H1 (cell line): ENCODE measurements at regions not wholly inside any gene's neighbourhood (a gene's known extent, or its start where the extent isn't known, plus 50 kb on each side); places are given as distances from the start of the nearest gene placed in this dataset.

Experiments used
- CTCF ChIA-PET: fragments of 300-600 bp; sonication (Branson Sonifier 250); formaldehyde crosslinking; loops from one replicate; lab custom pipeline; 2021; ENCODE audit not compliant: partially characterized antibody; lab: Charles Lee
- POLR2A ChIA-PET: fragments of 300-600 bp; sonication (Branson Sonifier 250); formaldehyde crosslinking; loops from one replicate; lab custom pipeline; 2021; ENCODE audit warnings: inconsistent platforms; ENCODE audit not compliant: partially characterized antibody; lab: Charles Lee
- DNase-seq, 2 experiments: peaks; one replicate each; pipeline versions ENCODE4 v3.0.0 to v3.0.0-alpha.2; 2010 to 2022; ENCODE audit warnings: low spot score in 2 of 2, low read depth in 1 of 2, mixed read lengths in 1 of 2
- FAIRE-seq: peaks from 2 replicates; lab custom pipeline; 2011; peaks lifted over from hg19 to GRCh38; lab: Jason Lieb, UNC
- H2AFZ ChIP-seq: 2 replicates; pipeline ENCODE4 v1.8.1; 2012; ENCODE audit warnings: low read length, inconsistent platforms
- H2AK5ac ChIP-seq: 2 replicates; pipeline ENCODE4 v1.6.1; 2013; ENCODE audit warnings: low read depth, low read length
- H2BK120ac ChIP-seq: replicated peaks from 2 replicates; pipeline ENCODE3; 2013; ENCODE audit warnings: low read depth, low read length, inconsistent platforms
- H2BK12ac ChIP-seq: 2 replicates; pipeline ENCODE4 v1.6.1; 2013; ENCODE audit warnings: low read depth, low read length
- H2BK15ac ChIP-seq: 2 replicates; pipeline ENCODE4 v1.6.1; 2013; ENCODE audit warnings: low read length
- H2BK20ac ChIP-seq: 2 replicates; pipeline ENCODE4 v1.6.1; 2013; ENCODE audit warnings: low read length
- H2BK5ac ChIP-seq: 2 replicates; pipeline ENCODE4 v1.6.1; 2013; ENCODE audit warnings: low read depth, low read length
- H3K14ac ChIP-seq: 2 replicates; pipeline ENCODE4 v1.6.1; 2013; ENCODE audit warnings: inconsistent platforms; ENCODE audit not compliant: insufficient read length
- H3K18ac ChIP-seq: 2 replicates; pipeline ENCODE4 v1.6.1; 2013; ENCODE audit warnings: low read length; ENCODE audit errors: extremely low read depth
- H3K23ac ChIP-seq: 2 replicates; pipeline ENCODE4 v1.6.1; 2013; ENCODE audit warnings: inconsistent platforms; ENCODE audit not compliant: insufficient read length
- H3K23me2 ChIP-seq: 2 replicates; pipeline ENCODE4 v1.6.1; 2013; ENCODE audit warnings: low read depth, low read length
- H3K27ac ChIP-seq: 2 replicates; pipeline ENCODE4 v1.6.1; 2011; ENCODE audit warnings: low read depth, low read length, inconsistent platforms
- H3K27me3 ChIP-seq, 4 experiments: replicated peaks in 1 of 4; 1 replicate in 1 of 4; 2 replicates in 3 of 4; pipeline versions ENCODE4 v1.6.1 to v1.8.1; 2011 to 2013; ENCODE audit warnings: low read length in 3 of 4, mild to moderate bottlenecking in 3 of 4, inconsistent platforms in 2 of 4, mixed read lengths in 2 of 4, moderate library complexity in 1 of 4; ENCODE audit not compliant: control insufficient read depth in 3 of 4, insufficient read depth in 3 of 4; ENCODE audit errors: extremely low read depth in 1 of 4
- H3K36me3 ChIP-seq, 4 experiments: 2 replicates each; pipeline versions ENCODE4 v1.6.1 to v1.8.1; 2011 to 2013; ENCODE audit warnings: mild to moderate bottlenecking in 4 of 4, low read length in 3 of 4, moderate library complexity in 2 of 4, control low read depth in 1 of 4, inconsistent platforms in 1 of 4; ENCODE audit not compliant: insufficient read depth in 4 of 4, control insufficient read depth in 2 of 4
- H3K4ac ChIP-seq: replicated peaks from 2 replicates; pipeline ENCODE3; 2013; ENCODE audit warnings: low read length, low read depth, mixed read lengths, inconsistent platforms; ENCODE audit not compliant: insufficient read length
- H3K4me1 ChIP-seq, 4 experiments: replicated peaks in 1 of 4; 1 replicate in 1 of 4; 2 replicates in 3 of 4; pipeline versions ENCODE4 v1.6.1 to v1.8.1; 2011 to 2013; ENCODE audit warnings: low read length in 3 of 4, inconsistent platforms in 2 of 4, mixed read lengths in 1 of 4; ENCODE audit not compliant: insufficient read depth in 4 of 4, control insufficient read depth in 3 of 4
- H3K4me2 ChIP-seq, 2 experiments: 2 replicates each; pipeline versions ENCODE4 v1.6.1 to v1.8.1; 2011 to 2013; ENCODE audit warnings: low read depth in 2 of 2, low read length in 2 of 2, control low read depth in 1 of 2, inconsistent platforms in 1 of 2, mild to moderate bottlenecking in 1 of 2; ENCODE audit not compliant: insufficient read depth in 1 of 2
- H3K4me3 ChIP-seq, 4 experiments: fragments of 200-600, 300-600 bp in 1 of 4; sonication (generic), shearing (Covaris generic), sonication (Bioruptor Twin) in 1 of 4; 2 replicates each; pipeline versions ENCODE4 v1.5.1 to v1.8.1; 2011 to 2016; ENCODE audit warnings: low read length in 4 of 4, low read depth in 3 of 4, control low read depth in 2 of 4, inconsistent platforms in 2 of 4, mild to moderate bottlenecking in 2 of 4, mixed read lengths in 1 of 4, moderate library complexity in 1 of 4; ENCODE audit not compliant: insufficient read depth in 2 of 4; ENCODE audit errors: extremely low read depth in 1 of 4
- H3K56ac ChIP-seq: replicated peaks from 2 replicates; pipeline ENCODE3; 2013; ENCODE audit warnings: low read depth, mild to moderate bottlenecking, mixed read lengths, low read length, inconsistent platforms; ENCODE audit not compliant: insufficient read length
- H3K79me1 ChIP-seq: 2 replicates; pipeline ENCODE4 v1.6.1; 2013; ENCODE audit warnings: low read depth, low read length, control low read depth
- H3K79me2 ChIP-seq, 2 experiments: 2 replicates each; pipeline versions ENCODE4 v1.6.1 to v1.8.1; 2012 to 2013; ENCODE audit warnings: low read length in 2 of 2, mild to moderate bottlenecking in 2 of 2, inconsistent platforms in 1 of 2; ENCODE audit not compliant: insufficient read depth in 2 of 2, control insufficient read depth in 1 of 2
- H3K9ac ChIP-seq, 4 experiments: replicated peaks in 1 of 4; 1 replicate in 1 of 4; 2 replicates in 3 of 4; pipeline versions ENCODE4 v1.6.1 to v1.8.1; 2011 to 2013; ENCODE audit warnings: low read depth in 3 of 4, low read length in 3 of 4, control low read depth in 2 of 4, mild to moderate bottlenecking in 2 of 4, moderate library complexity in 2 of 4, inconsistent platforms in 1 of 4; ENCODE audit errors: extremely low read depth in 1 of 4
- H3K9me3 ChIP-seq, 2 experiments: 2 replicates each; pipeline versions ENCODE4 v1.6.1 to v1.8.1; 2012 to 2013; ENCODE audit warnings: mild to moderate bottlenecking in 2 of 2, moderate library complexity in 2 of 2, control low read depth in 1 of 2, inconsistent platforms in 1 of 2, low read depth in 1 of 2, low read length in 1 of 2, mixed read lengths in 1 of 2; ENCODE audit not compliant: insufficient read depth in 2 of 2
- H4K20me1 ChIP-seq, 2 experiments: replicated peaks in 1 of 2; 2 replicates each; pipeline versions ENCODE3 to v1.8.1; 2011 to 2013; ENCODE audit warnings: inconsistent platforms in 2 of 2, low read length in 2 of 2, mild to moderate bottlenecking in 1 of 2; ENCODE audit not compliant: insufficient read depth in 2 of 2, control insufficient read depth in 1 of 2
- H4K5ac ChIP-seq: 2 replicates; pipeline ENCODE4 v1.6.1; 2013; ENCODE audit warnings: low read length, low read depth, mixed read lengths, inconsistent platforms; ENCODE audit not compliant: insufficient read length
- H4K8ac ChIP-seq: 2 replicates; pipeline ENCODE4 v1.8.0; 2013; ENCODE audit warnings: mild to moderate bottlenecking, moderate library complexity, low read length, inconsistent platforms; ENCODE audit not compliant: insufficient read depth; ENCODE audit errors: extremely low read depth
- H4K91ac ChIP-seq: replicated peaks from 2 replicates; pipeline ENCODE3; 2013; ENCODE audit warnings: low read length, mixed read lengths, inconsistent platforms; ENCODE audit not compliant: insufficient read length
- ASH2L ChIP-seq: fragments of 200-600, 300-600 bp; sonication (generic); IDR thresholded peaks from one replicate; pipeline ENCODE4 v1.7.1; 2017; ENCODE audit warnings: low read length
- ATF3 ChIP-seq: IDR thresholded peaks from 2 replicates; pipeline ENCODE4 v1.6.1; 2011; ENCODE audit warnings: low read depth, mild to moderate bottlenecking, low read length; ENCODE audit not compliant: insufficient read depth
- BRCA1 ChIP-seq: IDR thresholded peaks from 2 replicates; pipeline ENCODE4 v1.6.1; 2012; ENCODE audit warnings: low read depth, low read length, improper control_type of control experiment
- CHD1 ChIP-seq: IDR thresholded peaks from 2 replicates; pipeline ENCODE4 v1.6.1; 2012; ENCODE audit warnings: low read depth, low read length, improper control_type of control experiment
- CREB1 ChIP-seq: IDR thresholded peaks from 2 replicates; pipeline ENCODE4 v1.6.1; 2012; ENCODE audit warnings: inconsistent platforms
- GTF2F1 ChIP-seq: IDR thresholded peaks from 2 replicates; pipeline ENCODE4 v1.6.1; 2012; ENCODE audit warnings: low read depth, low read length, improper control_type of control experiment, borderline replicate concordance
- HDAC2 ChIP-seq, 2 experiments: fragments of 300-600 bp in 1 of 2; sonication (generic) in 1 of 2; IDR thresholded peaks; 2 replicates each; pipeline ENCODE4 v1.6.1; 2011 to 2012; ENCODE audit warnings: low read depth in 2 of 2, low read length in 2 of 2, mild to moderate bottlenecking in 2 of 2, moderate library complexity in 2 of 2, borderline replicate concordance in 1 of 2, inconsistent platforms in 1 of 2
- HDAC6 ChIP-seq: IDR thresholded peaks from one replicate; pipeline ENCODE4 v1.7.1; 2012; ENCODE audit warnings: low read depth, mild to moderate bottlenecking, inconsistent platforms, low read length, moderate library complexity
- JUND ChIP-seq: IDR thresholded peaks from 2 replicates; pipeline ENCODE4 v1.6.1; 2011; ENCODE audit warnings: mild to moderate bottlenecking, improper control_type of control experiment, low read length
- NANOG ChIP-seq: IDR thresholded peaks from 2 replicates; pipeline ENCODE4 v1.6.1; 2011; ENCODE audit warnings: low read length, low read depth, mild to moderate bottlenecking, inconsistent platforms; ENCODE audit not compliant: insufficient read depth, poor library complexity, severe bottlenecking
- RNF2 ChIP-seq: fragments of 200-900, 300-1000 bp; sonication (generic); IDR thresholded peaks from 2 replicates; pipeline ENCODE4 v1.7.1; 2016; ENCODE audit warnings: borderline replicate concordance, low read depth, mild to moderate bottlenecking, antibody characterized with exemption, low read length; ENCODE audit not compliant: poor library complexity, severe bottlenecking; ENCODE audit errors: missing control alignments
- TCF12 ChIP-seq: IDR thresholded peaks from 2 replicates; pipeline ENCODE4 v1.6.1; 2011; ENCODE audit warnings: low read depth, mild to moderate bottlenecking, low read length
- TEAD4 ChIP-seq: IDR thresholded peaks from 2 replicates; pipeline ENCODE4 v1.6.1; 2012; ENCODE audit warnings: low read depth, low read length, inconsistent platforms, mixed read lengths
- WGBS, 2 experiments: shearing (Covaris generic) in 1 of 2; methylation state at CpG; one replicate each; pipeline versions ENCODE4 v1.1.6 to v1.1.7; 2013 to 2015; ENCODE audit warnings: low lambda C conversion rate in 2 of 2, mixed read lengths in 2 of 2, inconsistent platforms in 1 of 2, low coverage in 1 of 2, missing lambda C conversion rate in 1 of 2; ENCODE audit not compliant: insufficient replicate concordance in 2 of 2, insufficient coverage in 1 of 2, insufficient read length in 1 of 2; ENCODE audit errors: extremely low coverage in 1 of 2, missing lambda C conversion rate in 1 of 2; 5-methylcytosine and 5-hydroxymethylcytosine counted together

- H2AK5ac ChIP-seq, result no peak overlapping the region
- H3K79me2 ChIP-seq, result no peaks in the 10 kb centered on the region
- WGBS, 2 experiments, result 81% methylated on average over 6 of the region's 6 CpGs; no CpG with 5 or more reads in 1 of the 2 experiments
- no peaks in the 10 kb centered on the region for H3K23me2 ChIP-seq
- no peak overlapping the region for H2BK5ac ChIP-seq
- H3K27ac ChIP-seq, result no peak overlapping the region
- H4K8ac ChIP-seq, result no peak overlapping the region
- H3K36me3 ChIP-seq, result no peaks in the 10 kb centered on the region
- ChIA-PET POLR2A (no interaction called here), CTCF (interaction anchor here (0.9 kb wide), 1 partner anchor 15 kb away, joined by 3 read pairs; no protein-coding TSS in a partner anchor)
- peaks cover 0 to 4% (median 0%) of the 10 kb centered on the region in 4 experiments; a peak in 1 of 7 replicates for H3K4me1 ChIP-seq
- no peaks in the 10 kb centered on the region for H4K20me1 ChIP-seq
- H2BK120ac ChIP-seq, result no peak overlapping the region
- no peak overlapping the region for H4K5ac ChIP-seq
- DNase-seq, result no peak
- H2BK12ac ChIP-seq, result no peak overlapping the region
- H3K9me3 ChIP-seq, result no peaks in the 10 kb centered on the region
- H3K14ac ChIP-seq, result no peak overlapping the region
- H3K4ac ChIP-seq, result no peak overlapping the region
- H3K18ac ChIP-seq, result no peak overlapping the region
- no peak overlapping the region for H2AFZ ChIP-seq
- no peak overlapping the region for H2BK15ac ChIP-seq
- no peak overlapping the region for H3K4me2 ChIP-seq
- no peak overlapping the region for H4K91ac ChIP-seq
- H3K56ac ChIP-seq, result no peak overlapping the region
- no peak overlapping the region for H3K4me3 ChIP-seq
- H2BK20ac ChIP-seq, result no peak overlapping the region
- no peak overlapping the region for H3K23ac ChIP-seq
- no peak for FAIRE-seq
- H3K27me3 ChIP-seq, result peaks cover 0 to 1% (median 0%) of the 10 kb centered on the region in 4 experiments; a peak in 1 of 7 replicates
- no peak overlapping the region for H3K9ac ChIP-seq
- H3K79me1 ChIP-seq, result no peaks in the 10 kb centered on the region
- TF ChIP-seq TCF12 (no peak), NANOG (no peak), TEAD4 (no peak), RNF2 (no peak), BRCA1 (no peak), JUND (no peak), CHD1 (no peak), GTF2F1 (no peak), HDAC2 (IDR thresholded peaks at IDR 0.05; ENCODE audit: borderline replicate concordance in 1 of 2, low read depth in 2 of 2, low read length in 2 of 2) (no peak), CREB1 (no peak), HDAC6 (no peak), ATF3 (no peak), ASH2L (no peak)
These were observed 183.2 kb downstream of the NDFIP2 start for GRCh38 chr13:79663977-79664636.
